Stromal cell of bone marrow (primary cell): ENCODE measurements at regions not wholly inside any gene's neighbourhood (a gene's known extent, or its start where the extent isn't known, plus 50 kb on each side); places are given as distances from the start of the nearest gene placed in this dataset.
A peak's percentile ranks its signal among the peaks of the same experiment; 100 is the strongest.

Experiments
- DNase-seq: peaks from one replicate; pipeline ENCODE4 v3.0.0-alpha.2; 2012; ENCODE audit warnings: low read depth

GRCh38 chr13:44181931-44182330 lies 191.7 kb upstream of the SERP2 start:
- no peak for DNase-seq

GRCh38 chr13:44184740-44185139 lies 188.9 kb upstream of the SERP2 start:
- no peak for DNase-seq

- no peak for DNase-seq
Observed at GRCh38 chr13:44188257-44188656, 185.4 kb upstream of the SERP2 start.

- DNase-seq = no peak
Observed at GRCh38 chr13:44189085-44189484, 184.5 kb upstream of the SERP2 start.

- DNase-seq = no peak
Observed at GRCh38 chr13:44191103-44191502, 182.5 kb upstream of the SERP2 start.

GRCh38 chr13:44191504-44192171 lies 182.0 kb upstream of the SERP2 start:
- peak; percentile 67 for DNase-seq

- DNase-seq = no peak
Observed at GRCh38 chr13:44193731-44194130, 179.9 kb upstream of the SERP2 start.

GRCh38 chr13:44195245-44195644 lies 178.4 kb upstream of the SERP2 start:
- DNase-seq = no peak

- DNase-seq = no peak
Observed at GRCh38 chr13:44196196-44196751, 177.3 kb upstream of the SERP2 start.

- DNase-seq = no peak
Observed at GRCh38 chr13:44197791-44198770, 175.5 kb upstream of the SERP2 start.

GRCh38 chr13:44198826-44199225 lies 174.8 kb upstream of the SERP2 start:
- no peak for DNase-seq

- no peak for DNase-seq
Observed at GRCh38 chr13:44199627-44200207, 173.9 kb upstream of the SERP2 start.

- DNase-seq = no peak
Observed at GRCh38 chr13:44206434-44206833, 167.2 kb upstream of the SERP2 start.

GRCh38 chr13:44207476-44207875 lies 166.1 kb upstream of the SERP2 start:
- DNase-seq = no peak

GRCh38 chr13:44210525-44210924 lies 163.1 kb upstream of the SERP2 start:
- no peak for DNase-seq

- no peak for DNase-seq
Observed at GRCh38 chr13:44211286-44211685, 162.3 kb upstream of the SERP2 start.

- DNase-seq = no peak
Observed at GRCh38 chr13:44211704-44212346, 161.8 kb upstream of the SERP2 start.

- DNase-seq = no peak
Observed at GRCh38 chr13:44212633-44213396, 160.8 kb upstream of the SERP2 start.

GRCh38 chr13:44218501-44219240 lies 155.0 kb upstream of the SERP2 start:
- DNase-seq = no peak
